ENCODE measurements at regions not wholly inside any gene's neighbourhood (a gene's known extent, or its start where the extent isn't known, plus 50 kb on each side); places are given as distances from the start of the nearest gene placed in this dataset.

DNA sequence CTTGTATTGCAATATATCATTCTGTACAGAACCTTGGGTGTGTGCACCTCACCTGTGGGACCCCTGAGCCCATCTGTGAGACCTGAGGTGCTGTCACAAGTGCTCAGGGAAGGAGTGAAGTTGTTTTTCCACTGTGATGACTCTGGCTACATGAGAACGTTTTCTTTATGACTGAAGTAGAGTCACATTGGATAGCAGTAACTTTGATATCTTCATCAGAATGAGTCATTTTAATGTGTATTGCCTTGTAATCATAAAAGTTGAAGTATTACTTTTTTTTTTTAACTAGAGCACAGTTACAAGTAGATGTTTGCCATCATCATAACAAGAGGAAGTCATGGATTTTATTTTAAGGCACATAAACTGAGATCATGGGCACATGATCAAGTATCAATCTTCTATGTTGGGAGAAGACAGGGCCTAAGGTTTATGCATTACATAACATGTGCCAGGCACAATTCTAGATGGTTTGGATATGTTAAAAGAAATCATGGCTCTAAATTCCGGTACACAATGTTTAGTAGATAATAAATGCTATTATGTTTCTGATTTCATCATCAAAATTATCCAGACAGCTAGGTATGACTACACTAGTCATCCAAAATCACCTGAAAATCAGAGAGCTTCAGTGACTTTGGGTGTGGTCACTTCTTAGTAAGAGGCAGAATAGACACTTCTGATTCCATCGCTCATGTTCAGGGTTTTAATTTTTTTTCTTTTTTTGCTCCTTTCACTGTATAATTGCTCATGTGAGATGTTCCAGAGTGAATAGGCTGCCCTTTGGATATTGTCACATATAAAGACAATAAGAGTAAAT, 82.7 kb upstream of the KLF6 start:
- Mint-ChIP-seq H3K4me3 (ENCODE audit: low read depth, unreplicated experiment) (no peak overlapping the region), H3K27ac (ENCODE audit: unreplicated experiment) (no peak overlapping the region), H3K9me3 (ENCODE audit: low read depth, unreplicated experiment) (no peaks in the 10 kb centered on the region), H3K36me3 (ENCODE audit: insufficient read depth, unreplicated experiment) (peaks cover 6% of the 10 kb centered on the region), H3K27me3 (ENCODE audit: unreplicated experiment) (no peaks in the 10 kb centered on the region), H3K4me1 (ENCODE audit: low read depth, unreplicated experiment) (peaks cover 33% of the 10 kb centered on the region)
- BruUV-seq (replicated peaks) = no TSS peak
- intact Hi-C loops (cut with micrococcal nuclease; ENCODE audit: unreplicated experiment) = no loop called here
- TF ChIP-seq CTCF (IDR thresholded peaks at IDR 0.05; ENCODE audit: unreplicated experiment) = no peak
- CTCF ChIA-PET = no interaction called here
- no peak for DNase-seq

DNA sequence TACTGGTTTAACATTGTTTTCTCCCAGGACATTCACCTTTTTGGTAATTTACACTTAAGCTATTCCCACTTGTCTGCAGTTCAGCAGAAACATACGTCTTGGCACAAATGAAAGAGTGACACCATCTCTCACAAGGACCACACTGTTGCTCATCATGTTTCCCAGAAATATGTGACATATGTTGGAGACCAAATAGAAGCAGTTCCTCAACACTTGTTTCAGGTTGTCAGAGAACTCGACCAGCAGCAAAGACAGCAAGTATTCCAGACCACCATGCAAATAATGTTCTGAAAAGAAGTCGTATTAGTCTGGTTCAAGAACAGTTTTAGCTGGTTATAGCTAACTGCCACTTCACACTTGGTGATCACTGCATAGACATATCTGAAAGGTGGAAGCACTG, 81.3 kb upstream of the KLF6 start:
- CTCF ChIA-PET = no interaction called here
- no peak overlapping the region for H3K27ac Mint-ChIP-seq (ENCODE audit: unreplicated experiment)
- peaks cover 8% of the 10 kb centered on the region for H3K36me3 Mint-ChIP-seq (ENCODE audit: insufficient read depth, unreplicated experiment)
- TF ChIP-seq CTCF (IDR thresholded peaks at IDR 0.05; ENCODE audit: unreplicated experiment) = no peak
- BruUV-seq (replicated peaks) = no TSS peak
- intact Hi-C loops (cut with micrococcal nuclease; ENCODE audit: unreplicated experiment) = no loop called here
- H3K4me3 Mint-ChIP-seq (ENCODE audit: low read depth, unreplicated experiment) = no peak overlapping the region
- H3K4me1 Mint-ChIP-seq (ENCODE audit: low read depth, unreplicated experiment) = peaks cover 33% of the 10 kb centered on the region
- no peaks in the 10 kb centered on the region for H3K9me3 Mint-ChIP-seq (ENCODE audit: low read depth, unreplicated experiment)
- no peak for DNase-seq
- H3K27me3 Mint-ChIP-seq (ENCODE audit: unreplicated experiment) = no peaks in the 10 kb centered on the region

DNA sequence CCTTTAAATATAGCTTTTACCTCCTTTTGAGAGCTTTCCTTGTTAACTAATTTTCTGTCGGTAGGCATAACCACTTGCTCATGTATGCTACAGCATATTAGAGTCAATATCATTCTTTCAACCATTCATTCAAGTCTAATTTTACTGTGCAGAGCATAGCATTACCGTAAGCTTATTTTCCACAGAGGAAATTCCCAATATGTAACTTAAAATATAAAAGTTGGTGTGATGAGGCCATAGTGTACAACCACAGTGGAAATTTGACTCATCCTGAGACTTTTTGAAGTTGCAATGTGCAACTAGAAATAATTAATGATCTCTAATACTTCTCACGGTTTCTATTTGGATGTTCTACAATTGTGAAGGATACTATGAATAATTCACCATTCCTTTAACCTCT, 80.6 kb upstream of the KLF6 start:
- intact Hi-C loops (cut with micrococcal nuclease; ENCODE audit: unreplicated experiment) = no loop called here
- Mint-ChIP-seq H3K4me3 (ENCODE audit: low read depth, unreplicated experiment) (no peak overlapping the region), H3K36me3 (ENCODE audit: insufficient read depth, unreplicated experiment) (peaks cover 12% of the 10 kb centered on the region), H3K4me1 (ENCODE audit: low read depth, unreplicated experiment) (peaks cover 33% of the 10 kb centered on the region), H3K27ac (ENCODE audit: unreplicated experiment) (no peak overlapping the region), H3K9me3 (ENCODE audit: low read depth, unreplicated experiment) (no peaks in the 10 kb centered on the region), H3K27me3 (ENCODE audit: unreplicated experiment) (no peaks in the 10 kb centered on the region)
- TF ChIP-seq CTCF (IDR thresholded peaks at IDR 0.05; ENCODE audit: unreplicated experiment) = no peak
- BruUV-seq (replicated peaks) = no TSS peak
- CTCF ChIA-PET = no interaction called here
- no peak for DNase-seq

- no TSS peak for BruUV-seq (replicated peaks)
Observed at GRCh38 chr10:3861795-3862194, 76.8 kb upstream of the KLF6 start.

More at GRCh38 chr10:3861795-3862194, 76.8 kb upstream of the KLF6 start:
- Mint-ChIP-seq H3K4me1 (ENCODE audit: low read depth, unreplicated experiment) (peaks cover 13% of the 10 kb centered on the region), H3K36me3 (ENCODE audit: insufficient read depth, unreplicated experiment) (peaks cover 6% of the 10 kb centered on the region), H3K27me3 (ENCODE audit: unreplicated experiment) (no peaks in the 10 kb centered on the region), H3K27ac (ENCODE audit: unreplicated experiment) (peak overlapping the region; percentile 90), H3K9me3 (ENCODE audit: low read depth, unreplicated experiment) (no peaks in the 10 kb centered on the region), H3K4me3 (ENCODE audit: low read depth, unreplicated experiment) (no peak overlapping the region)
- no peak for DNase-seq
- TF ChIP-seq CTCF (IDR thresholded peaks at IDR 0.05; ENCODE audit: unreplicated experiment) = no peak
- intact Hi-C loops (cut with micrococcal nuclease; ENCODE audit: unreplicated experiment) = no loop called here
- CTCF ChIA-PET = interaction anchor here (1.7 kb wide), 1 partner anchor 25 kb away, joined by 7 read pairs; no protein-coding TSS in a partner anchor

Data from Calu3 (cell line).